ACC112 (cell line): ENCODE measurements at regions not wholly inside any gene's neighbourhood (a gene's known extent, or its start where the extent isn't known, plus 50 kb on each side); places are given as distances from the start of the nearest gene placed in this dataset.

Experiments used
- H2AFZ ChIP-seq: fragments of 200-600 bp; sonication (generic); one replicate; pipeline ENCODE4 v1.6.0; 2017; ENCODE audit warnings: antibody characterized with exemption, low read length; ENCODE audit not compliant: unreplicated experiment
- H3K27ac ChIP-seq: fragments of 200-600 bp; sonication (generic); 2 replicates; pipeline ENCODE4 v1.5.1; 2014; ENCODE audit warnings: low read depth, mild to moderate bottlenecking, antibody characterized with exemption, low read length, moderate library complexity
- H3K27me3 ChIP-seq: fragments of 200-600 bp; sonication (generic); 2 replicates; pipeline ENCODE4 v1.6.1; 2014; ENCODE audit warnings: mild to moderate bottlenecking, antibody characterized with exemption, low read length, moderate library complexity, mixed read lengths; ENCODE audit not compliant: insufficient read depth
- H3K36me3 ChIP-seq: fragments of 200-600 bp; sonication (generic); 2 replicates; pipeline ENCODE4 v1.6.1; 2016; ENCODE audit warnings: mild to moderate bottlenecking, antibody characterized with exemption, low read length, moderate library complexity, mixed read lengths; ENCODE audit not compliant: insufficient read depth
- H3K4me1 ChIP-seq: fragments of 200-600 bp; sonication (generic); one replicate; pipeline ENCODE4 v1.6.1; 2016; ENCODE audit warnings: low read length, mixed read lengths; ENCODE audit not compliant: insufficient read depth, unreplicated experiment, control insufficient read depth
- H3K4me3 ChIP-seq: fragments of 200-600 bp; sonication (generic); 2 replicates; pipeline ENCODE4 v1.5.1; 2014; ENCODE audit warnings: mild to moderate bottlenecking, low read depth, low read length
- H3K79me2 ChIP-seq: fragments of 200-600 bp; sonication (generic); one replicate; pipeline ENCODE4 v1.6.0; 2016; ENCODE audit warnings: low read length; ENCODE audit not compliant: control insufficient read depth, unreplicated experiment, insufficient read depth

- Histone ChIP-seq H3K27me3 (no peaks in the 10 kb centered on the region), H3K36me3 (no peaks in the 10 kb centered on the region), H3K79me2 (no peaks in the 10 kb centered on the region), H3K4me3 (no peak overlapping the region), H3K4me1 (peaks cover 28% of the 10 kb centered on the region), H3K27ac (peak overlapping the region; percentile 95), H2AFZ (no peak overlapping the region)
These were observed 113.8 kb upstream of the FAM9B start for GRCh38 chrX:9147726-9148125.

- Histone ChIP-seq H2AFZ (peak overlapping the region; percentile 43), H3K36me3 (no peaks in the 10 kb centered on the region), H3K27me3 (no peaks in the 10 kb centered on the region), H3K79me2 (no peaks in the 10 kb centered on the region), H3K4me3 (peak overlapping the region; percentile 46), H3K4me1 (peaks cover 37% of the 10 kb centered on the region), H3K27ac (peak overlapping the region; percentile 95)
These were observed 114.9 kb upstream of the FAM9B start for GRCh38 chrX:9148615-9149399.

- peaks cover 38% of the 10 kb centered on the region for H3K4me1 ChIP-seq
- peak overlapping the region; percentile 95 for H3K27ac ChIP-seq
- peak overlapping the region; percentile 46; the same call in 1 of the 2 replicates for H3K4me3 ChIP-seq
- H3K27me3 ChIP-seq, result no peaks in the 10 kb centered on the region
- no peaks in the 10 kb centered on the region for H3K79me2 ChIP-seq
- H3K36me3 ChIP-seq, result no peaks in the 10 kb centered on the region; the same call in 1 of the 2 replicates
- peak overlapping the region; percentile 43 for H2AFZ ChIP-seq
These were observed 115.7 kb upstream of the FAM9B start for GRCh38 chrX:9149501-9150245.

- no peaks in the 10 kb centered on the region for H3K79me2 ChIP-seq
- H2AFZ ChIP-seq, result no peak overlapping the region
- H3K4me3 ChIP-seq, result no peak overlapping the region
- H3K36me3 ChIP-seq, result no peaks in the 10 kb centered on the region; the same call in 1 of the 2 replicates
- peaks cover 38% of the 10 kb centered on the region for H3K4me1 ChIP-seq
- no peak overlapping the region for H3K27ac ChIP-seq
- no peaks in the 10 kb centered on the region for H3K27me3 ChIP-seq
These were observed 117.9 kb upstream of the FAM9B start for GRCh38 chrX:9151772-9152307.

- H3K79me2 ChIP-seq, result no peaks in the 10 kb centered on the region
- H2AFZ ChIP-seq, result peak overlapping the region; percentile 81
- no peaks in the 10 kb centered on the region for H3K27me3 ChIP-seq
- peak overlapping the region; percentile 89 for H3K27ac ChIP-seq
- peaks cover 31% of the 10 kb centered on the region for H3K4me1 ChIP-seq
- no peaks in the 10 kb centered on the region; the same call in 1 of the 2 replicates for H3K36me3 ChIP-seq
- no peak overlapping the region for H3K4me3 ChIP-seq
These were observed 119.4 kb upstream of the FAM9B start for GRCh38 chrX:9153300-9153699.

- no peak overlapping the region for H3K4me3 ChIP-seq
- H3K4me1 ChIP-seq, result peaks cover 13% of the 10 kb centered on the region
- no peak overlapping the region for H3K27ac ChIP-seq
- H3K36me3 ChIP-seq, result no peaks in the 10 kb centered on the region; the same call in 1 of the 2 replicates
- H3K79me2 ChIP-seq, result no peaks in the 10 kb centered on the region
- H3K27me3 ChIP-seq, result no peaks in the 10 kb centered on the region
- H2AFZ ChIP-seq, result no peak overlapping the region
These were observed 124.7 kb upstream of the FAM9B start for GRCh38 chrX:9158611-9159010.

GRCh38 chrX:9160698-9161329, 126.9 kb upstream of the FAM9B start:
- H2AFZ ChIP-seq, result no peak overlapping the region
- H3K4me1 ChIP-seq, result peaks cover 27% of the 10 kb centered on the region
- H3K79me2 ChIP-seq, result no peaks in the 10 kb centered on the region
- no peak overlapping the region for H3K4me3 ChIP-seq
- no peaks in the 10 kb centered on the region for H3K27me3 ChIP-seq
- H3K27ac ChIP-seq, result no peak overlapping the region
- no peaks in the 10 kb centered on the region for H3K36me3 ChIP-seq

- Histone ChIP-seq H3K27ac (peak overlapping the region; percentile 80), H2AFZ (no peak overlapping the region), H3K4me3 (no peak overlapping the region), H3K4me1 (peaks cover 34% of the 10 kb centered on the region), H3K79me2 (no peaks in the 10 kb centered on the region), H3K36me3 (peaks cover 3% of the 10 kb centered on the region; the same call in 1 of the 2 replicates), H3K27me3 (no peaks in the 10 kb centered on the region)
These were observed 128.8 kb upstream of the FAM9B start for GRCh38 chrX:9162698-9163097.

- peaks cover 3% of the 10 kb centered on the region; the same call in 1 of the 2 replicates for H3K36me3 ChIP-seq
- H2AFZ ChIP-seq, result peak overlapping the region; percentile 1
These were observed 129.3 kb upstream of the FAM9B start for GRCh38 chrX:9163214-9163709.

GRCh38 chrX:9164086-9164485, 130.2 kb upstream of the FAM9B start:
- Histone ChIP-seq H3K36me3 (peaks cover 3% of the 10 kb centered on the region; the same call in 1 of the 2 replicates), H3K27me3 (no peaks in the 10 kb centered on the region), H3K4me3 (no peak overlapping the region), H3K27ac (peak overlapping the region; percentile 83), H3K4me1 (peaks cover 34% of the 10 kb centered on the region), H2AFZ (no peak overlapping the region), H3K79me2 (no peaks in the 10 kb centered on the region)

More at GRCh38 chrX:9163214-9163709, 129.3 kb upstream of the FAM9B start:
- Histone ChIP-seq H3K27me3 (no peaks in the 10 kb centered on the region), H3K4me1 (peaks cover 34% of the 10 kb centered on the region), H3K4me3 (no peak overlapping the region), H3K79me2 (no peaks in the 10 kb centered on the region), H3K27ac (peak overlapping the region; percentile 80)
